ENCODE measurements at regions not wholly inside any gene's neighbourhood (a gene's known extent, or its start where the extent isn't known, plus 50 kb on each side); places are given as distances from the start of the nearest gene placed in this dataset.

GRCh38 chr9:36471359-36471758 lies 71.3 kb upstream of the RNF38 start:
- TF ChIP-seq TAF1 (IDR thresholded peaks at IDR 0.05; ENCODE audit: borderline replicate concordance, insufficient read depth, low read length) (no peak), REST (IDR thresholded peaks at IDR 0.05; ENCODE audit: insufficient read depth in 1 of 2, low read depth in 2 of 2, low read length in 2 of 2) (no peak), SIN3A (IDR thresholded peaks at IDR 0.05; ENCODE audit: borderline replicate concordance, insufficient read depth, low read length) (no peak), POLR2AphosphoS5 (IDR thresholded peaks at IDR 0.05; ENCODE audit: low read depth, low read length) (no peak)

Measured in PFSK-1 (cell line).